Panc1 (cell line): ENCODE measurements at regions not wholly inside any gene's neighbourhood (a gene's known extent, or its start where the extent isn't known, plus 50 kb on each side); places are given as distances from the start of the nearest gene placed in this dataset.

ENCODE experiments used
- CTCF ChIP-seq: fragments of 450-650 bp; IDR thresholded peaks from 2 replicates; pipeline ENCODE4 v1.5.1; 2017; ENCODE audit warnings: mild to moderate bottlenecking
- POLR2AphosphoS5 ChIP-seq: IDR thresholded peaks from 2 replicates; pipeline ENCODE4 v1.6.1; 2012; ENCODE audit warnings: mild to moderate bottlenecking, low read depth, low read length, moderate library complexity
- REST ChIP-seq, 2 experiments: IDR thresholded peaks; 2 replicates each; pipeline ENCODE4 v1.6.1; 2011 to 2012; ENCODE audit warnings: low read depth in 2 of 2, control low read depth in 1 of 2, low read length in 1 of 2, mild to moderate bottlenecking in 1 of 2, moderate library complexity in 1 of 2; ENCODE audit not compliant: insufficient read depth in 1 of 2
- TCF7L2 ChIP-seq: IDR thresholded peaks from 2 replicates; pipeline ENCODE4 v1.6.1; 2011; ENCODE audit warnings: mild to moderate bottlenecking, low read depth, low read length, inconsistent platforms

- no peak for TF ChIP-seq CTCF
- TF ChIP-seq POLR2AphosphoS5, result no peak
- TF ChIP-seq REST (IDR thresholded peaks at IDR 0.05; ENCODE audit: insufficient read depth in 1 of 2, low read depth in 2 of 2, low read length in 1 of 2), result no peak
- TF ChIP-seq TCF7L2, result no peak
These were observed 415.3 kb upstream of the IRX4 start for GRCh38 chr5:2297991-2298390.
